ENCODE measurements at regions not wholly inside any gene's neighbourhood (a gene's known extent, or its start where the extent isn't known, plus 50 kb on each side); places are given as distances from the start of the nearest gene placed in this dataset.
"Not testable (repeated sequence)": the region's sequence is repeated elsewhere in the genome, so short reads cannot be mapped to it uniquely, and the experiment has no call there.

DNA sequence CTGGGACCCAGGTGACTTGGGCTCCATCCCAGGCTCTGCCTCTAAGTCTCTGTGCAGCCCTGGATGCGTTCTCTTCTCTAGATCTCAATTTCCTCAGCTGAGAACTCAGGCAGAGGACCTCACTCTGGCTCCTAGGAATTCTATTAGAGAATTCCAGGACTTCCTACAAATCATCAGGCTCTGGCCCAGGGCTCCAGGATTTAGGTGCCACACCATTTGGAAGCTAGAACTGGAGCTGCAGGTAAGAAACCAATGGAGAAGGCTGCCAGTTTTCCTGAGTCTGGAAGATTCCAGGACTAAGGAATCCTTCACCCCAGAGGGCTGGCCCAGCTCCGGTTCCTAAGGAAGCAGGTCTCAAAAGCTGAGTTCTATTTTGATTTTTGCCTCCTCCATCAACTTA lies 189.8 kb upstream of the CDH5 start:
- TF ChIP-seq, protein P1, sequence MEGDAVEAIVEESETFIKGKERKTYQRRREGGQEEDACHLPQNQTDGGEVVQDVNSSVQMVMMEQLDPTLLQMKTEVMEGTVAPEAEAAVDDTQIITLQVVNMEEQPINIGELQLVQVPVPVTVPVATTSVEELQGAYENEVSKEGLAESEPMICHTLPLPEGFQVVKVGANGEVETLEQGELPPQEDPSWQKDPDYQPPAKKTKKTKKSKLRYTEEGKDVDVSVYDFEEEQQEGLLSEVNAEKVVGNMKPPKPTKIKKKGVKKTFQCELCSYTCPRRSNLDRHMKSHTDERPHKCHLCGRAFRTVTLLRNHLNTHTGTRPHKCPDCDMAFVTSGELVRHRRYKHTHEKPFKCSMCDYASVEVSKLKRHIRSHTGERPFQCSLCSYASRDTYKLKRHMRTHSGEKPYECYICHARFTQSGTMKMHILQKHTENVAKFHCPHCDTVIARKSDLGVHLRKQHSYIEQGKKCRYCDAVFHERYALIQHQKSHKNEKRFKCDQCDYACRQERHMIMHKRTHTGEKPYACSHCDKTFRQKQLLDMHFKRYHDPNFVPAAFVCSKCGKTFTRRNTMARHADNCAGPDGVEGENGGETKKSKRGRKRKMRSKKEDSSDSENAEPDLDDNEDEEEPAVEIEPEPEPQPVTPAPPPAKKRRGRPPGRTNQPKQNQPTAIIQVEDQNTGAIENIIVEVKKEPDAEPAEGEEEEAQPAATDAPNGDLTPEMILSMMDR (IDR thresholded peaks at IDR 0.05; ENCODE audit: extremely low read depth, missing control alignments) = no peak
- no peak for DNase-seq (ENCODE audit: low spot score)

DNA sequence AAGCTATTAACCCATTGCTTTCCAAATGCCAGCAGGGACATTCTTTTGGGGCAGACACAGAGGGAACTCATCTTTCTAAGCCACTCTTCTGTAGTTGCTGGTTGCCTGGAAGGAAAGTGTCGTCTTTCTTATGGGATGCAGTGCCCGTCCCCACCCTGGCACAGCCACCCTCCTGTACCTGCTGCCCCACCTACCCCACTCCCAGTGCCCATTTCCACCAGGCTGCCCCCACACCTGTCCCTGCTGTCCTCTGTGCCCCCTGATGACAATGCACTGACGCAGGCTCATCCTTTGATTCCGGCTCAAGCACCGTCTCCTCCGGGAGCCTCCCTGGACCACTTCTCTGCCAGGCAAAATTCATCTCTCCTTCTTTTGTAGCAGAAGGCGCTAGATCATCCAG lies 190.4 kb upstream of the CDH5 start:
- no peak for DNase-seq (ENCODE audit: low spot score)
- TF ChIP-seq, protein P1 (IDR thresholded peaks at IDR 0.05; ENCODE audit: extremely low read depth, missing control alignments) = no peak

DNA sequence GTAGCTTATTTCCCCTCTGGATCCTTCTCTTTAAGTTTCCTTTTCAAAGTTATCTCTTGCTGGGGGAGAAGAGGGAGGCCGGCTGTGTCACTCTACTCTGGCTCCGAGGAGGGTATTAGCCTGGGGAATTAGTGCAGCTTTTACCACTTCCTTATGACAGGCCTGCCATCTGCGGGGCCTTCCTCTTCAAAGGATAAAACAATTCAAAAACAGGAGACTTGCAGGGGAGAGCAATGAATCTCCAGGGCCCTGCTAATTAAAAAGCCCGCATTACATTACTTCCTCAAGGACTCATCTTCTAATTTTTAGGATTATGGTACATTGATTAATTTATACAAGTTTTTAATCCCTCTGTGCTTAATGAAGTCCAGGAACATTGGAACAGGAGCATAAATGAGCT lies 190.9 kb upstream of the CDH5 start:
- no peak for DNase-seq (ENCODE audit: low spot score)
- TF ChIP-seq, protein P1 (IDR thresholded peaks at IDR 0.05; ENCODE audit: extremely low read depth, missing control alignments) = no peak

DNA sequence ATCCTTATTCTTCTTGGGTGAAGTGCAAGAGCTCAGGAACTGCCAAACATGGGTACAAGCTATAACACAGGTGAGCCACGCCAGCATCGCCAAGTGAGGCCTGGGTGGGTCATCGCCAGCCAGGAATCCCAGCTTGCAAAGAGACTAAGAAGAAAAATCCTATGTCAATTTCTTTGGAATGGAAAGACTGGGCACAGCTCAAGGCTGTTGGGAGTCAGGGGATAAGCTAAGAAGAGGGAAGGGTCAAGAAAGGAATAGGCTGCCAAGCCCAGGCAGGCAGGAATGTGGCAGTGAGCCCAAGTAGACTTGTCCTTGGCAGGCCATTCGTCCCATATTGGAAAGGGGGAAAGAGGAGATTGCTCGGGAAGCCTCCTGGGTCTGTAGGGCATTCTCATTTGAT lies 191.4 kb upstream of the CDH5 start:
- DNase-seq (ENCODE audit: low spot score) = no peak
- TF ChIP-seq, protein P1 (IDR thresholded peaks at IDR 0.05; ENCODE audit: extremely low read depth, missing control alignments) = no peak

GRCh38 chr16:66173796-66174195 lies 192.7 kb upstream of the CDH5 start:
- not testable (repeated sequence) for DNase-seq (ENCODE audit: low spot score)

DNA sequence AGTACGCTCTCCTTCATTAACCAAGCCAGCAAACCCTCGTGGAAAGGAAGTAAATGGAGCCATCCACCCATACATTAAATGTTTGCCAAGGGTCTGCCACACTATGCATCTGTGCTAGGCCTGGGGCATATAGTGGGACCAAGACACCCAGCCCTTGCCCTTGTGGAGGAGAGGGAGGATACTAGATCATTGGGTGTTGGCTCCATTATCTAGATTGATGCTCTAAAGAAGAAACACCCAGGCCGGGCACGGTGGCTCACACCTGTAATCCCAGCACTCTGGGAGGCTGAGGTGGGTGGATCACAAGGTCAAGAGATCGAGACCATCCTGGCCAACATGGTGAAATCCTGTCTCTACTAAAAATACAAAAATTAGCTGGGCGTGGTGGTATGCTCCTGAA lies 193.3 kb upstream of the CDH5 start:
- not testable (repeated sequence) for DNase-seq (ENCODE audit: low spot score)

GRCh38 chr16:66172463-66172862 lies 194.0 kb upstream of the CDH5 start:
- DNase-seq (ENCODE audit: low spot score) = no peak
- TF ChIP-seq, protein P1 (IDR thresholded peaks at IDR 0.05; ENCODE audit: extremely low read depth, missing control alignments) = no peak

GRCh38 chr16:66171578-66171977 lies 194.9 kb upstream of the CDH5 start:
- TF ChIP-seq, protein P1 (IDR thresholded peaks at IDR 0.05; ENCODE audit: extremely low read depth, missing control alignments) = no peak
- no peak for DNase-seq (ENCODE audit: low spot score)

GRCh38 chr16:66170989-66171388 lies 195.5 kb upstream of the CDH5 start:
- TF ChIP-seq, protein P1 (IDR thresholded peaks at IDR 0.05; ENCODE audit: extremely low read depth, missing control alignments) = no peak
- no peak for DNase-seq (ENCODE audit: low spot score)
